HEK293 (cell line): ENCODE measurements at regions not wholly inside any gene's neighbourhood (a gene's known extent, or its start where the extent isn't known, plus 50 kb on each side); places are given as distances from the start of the nearest gene placed in this dataset.

Source experiments
- CTCF ChIA-PET: fragments of 350-600 bp; formaldehyde crosslinking; extraction: SDS; loops from one replicate; lab custom pipeline; 2021; ENCODE audit warnings: antibody characterized with exemption; lab: Yijun Ruan, JAX
- POLR2A ChIA-PET: fragments of 300-600 bp; formaldehyde crosslinking; extraction: SDS; loops from one replicate; lab custom pipeline; 2020; ENCODE audit warnings: antibody characterized with exemption, inconsistent platforms; lab: Yijun Ruan, JAX
- H3K27ac ChIP-seq: fragments of 200-500 bp; sonication (Bioruptor generic); 2 replicates; pipeline ENCODE4 v1.5.1; 2014; ENCODE audit warnings: low read depth, low read length, control low read depth, inconsistent platforms; ENCODE audit errors: extremely low read depth
- H3K36me3 ChIP-seq, 2 experiments: fragments of 200-500 bp in 1 of 2; sonication (Bioruptor generic) in 1 of 2; 1 replicate in 1 of 2; 2 replicates in 1 of 2; pipeline ENCODE4 v1.5.1; 2014 to 2017; ENCODE audit warnings: inconsistent platforms in 2 of 2, low read length in 2 of 2; ENCODE audit not compliant: control insufficient read depth in 2 of 2, insufficient read depth in 1 of 2
- H3K4me1 ChIP-seq: fragments of 200-500 bp; sonication (Bioruptor generic); 2 replicates; pipeline ENCODE4 v1.5.1; 2014; ENCODE audit warnings: mild to moderate bottlenecking, low read length, inconsistent platforms; ENCODE audit not compliant: control insufficient read depth, insufficient read depth
- H3K4me3 ChIP-seq: 2 replicates; pipeline ENCODE4 v1.5.1; 2011; ENCODE audit warnings: low read depth, mild to moderate bottlenecking, control low read depth, low read length, moderate library complexity
- H3K9me3 ChIP-seq: fragments of 200-500 bp; sonication (Bioruptor generic); 2 replicates; pipeline ENCODE4 v1.5.1; 2014; ENCODE audit warnings: low read depth, low read length, inconsistent platforms; ENCODE audit not compliant: control insufficient read depth, insufficient read depth
- GLIS1 ChIP-seq: fragments of 450-650 bp; formaldehyde crosslinking; IDR thresholded peaks from 2 replicates; pipeline ENCODE4 v1.5.1; 2016; ENCODE audit warnings: missing biosample characterization, missing genetic modification characterization
- GLIS2 ChIP-seq: fragments of 450-650 bp; formaldehyde crosslinking; IDR thresholded peaks from 2 replicates; pipeline ENCODE4 v1.5.1; 2016; ENCODE audit warnings: missing biosample characterization, missing genetic modification characterization
- HOXC10 ChIP-seq: sonication (generic); formaldehyde crosslinking; IDR thresholded peaks from 2 replicates; pipeline ENCODE4 v1.8.1; 2023; ENCODE audit warnings: mild to moderate bottlenecking, missing genetic modification reagents
- KLF8 ChIP-seq: fragments of 450-650 bp; formaldehyde crosslinking; IDR thresholded peaks from 2 replicates; pipeline ENCODE4 v1.5.1; 2016; ENCODE audit warnings: missing biosample characterization, missing genetic modification characterization
- KLF9 ChIP-seq: fragments of 450-650 bp; formaldehyde crosslinking; IDR thresholded peaks from 2 replicates; pipeline ENCODE4 v1.5.1; 2016; ENCODE audit warnings: missing biosample characterization, missing genetic modification characterization, low read depth
- REPIN1 ChIP-seq: fragments of 450-650 bp; formaldehyde crosslinking; IDR thresholded peaks from 2 replicates; pipeline ENCODE4 v1.5.1; 2017; ENCODE audit warnings: missing biosample characterization, missing genetic modification characterization, low read depth
- SP2 ChIP-seq: fragments of 450-650 bp; formaldehyde crosslinking; IDR thresholded peaks from 2 replicates; pipeline ENCODE4 v1.5.1; 2016; ENCODE audit warnings: missing biosample characterization, missing genetic modification characterization
- YY1 ChIP-seq: fragments of 450-650 bp; formaldehyde crosslinking; IDR thresholded peaks from 2 replicates; pipeline ENCODE4 v1.5.1; 2018; ENCODE audit warnings: missing biosample characterization, missing genetic modification characterization
- ZBTB11 ChIP-seq: fragments of 450-650 bp; formaldehyde crosslinking; conservative IDR thresholded peaks from 2 replicates; pipeline ENCODE4 v1.5.1; 2016; ENCODE audit warnings: low read depth, missing biosample characterization, missing genetic modification characterization
- ZBTB20 ChIP-seq: fragments of 450-650 bp; formaldehyde crosslinking; IDR thresholded peaks from 2 replicates; pipeline ENCODE4 v1.5.1; 2016; ENCODE audit warnings: missing biosample characterization, missing genetic modification characterization
- ZBTB7A ChIP-seq: fragments of 450-650 bp; formaldehyde crosslinking; IDR thresholded peaks from 2 replicates; pipeline ENCODE4 v1.5.1; 2016; ENCODE audit warnings: low read depth, missing biosample characterization, missing genetic modification characterization
- ZEB2 ChIP-seq: fragments of 450-650 bp; formaldehyde crosslinking; IDR thresholded peaks from 2 replicates; pipeline ENCODE4 v1.5.1; 2016; ENCODE audit warnings: missing biosample characterization, missing genetic modification characterization
- ZNF239 ChIP-seq: fragments of 450-650 bp; formaldehyde crosslinking; IDR thresholded peaks from 2 replicates; pipeline ENCODE4 v1.5.1; 2016; ENCODE audit warnings: missing biosample characterization, missing genetic modification characterization
- ZNF280C ChIP-seq: fragments of 450-650 bp; formaldehyde crosslinking; IDR thresholded peaks from 2 replicates; pipeline ENCODE4 v1.5.1; 2016; ENCODE audit warnings: missing biosample characterization, missing genetic modification characterization
- ZNF292 ChIP-seq: fragments of 450-650 bp; formaldehyde crosslinking; IDR thresholded peaks from 2 replicates; pipeline ENCODE4 v1.5.1; 2016; ENCODE audit warnings: low read depth, missing biosample characterization, missing genetic modification characterization, borderline replicate concordance
- ZNF510 ChIP-seq: fragments of 450-650 bp; formaldehyde crosslinking; IDR thresholded peaks from 2 replicates; pipeline ENCODE4 v1.5.1; 2018; ENCODE audit warnings: mild to moderate bottlenecking, missing genetic modification characterization, missing biosample characterization; ENCODE audit not compliant: insufficient replicate concordance
- ZNF629 ChIP-seq: fragments of 450-650 bp; formaldehyde crosslinking; IDR thresholded peaks from 2 replicates; pipeline ENCODE4 v1.5.1; 2017; ENCODE audit warnings: missing biosample characterization, missing genetic modification characterization
- ZNF785 ChIP-seq: fragments of 450-650 bp; formaldehyde crosslinking; IDR thresholded peaks from 2 replicates; pipeline ENCODE4 v1.5.1; 2016; ENCODE audit warnings: missing biosample characterization, missing genetic modification characterization
- ZNF837 ChIP-seq: fragments of 450-650 bp; formaldehyde crosslinking; IDR thresholded peaks from 2 replicates; pipeline ENCODE4 v1.5.1; 2016; ENCODE audit warnings: missing biosample characterization, missing genetic modification characterization
- TF ChIP-seq, protein P1 (sequence below): fragments of 450-650 bp; formaldehyde crosslinking; IDR thresholded peaks from 2 replicates; pipeline ENCODE4 v1.5.1; 2016; ENCODE audit warnings: missing biosample characterization, missing genetic modification characterization
- TF ChIP-seq, protein P2 (sequence below): fragments of 450-650 bp; formaldehyde crosslinking; IDR thresholded peaks from 2 replicates; pipeline ENCODE4; 2016; ENCODE audit warnings: missing biosample characterization, missing genetic modification characterization

- no peak overlapping the region for H3K27ac ChIP-seq
- no peaks in the 10 kb centered on the region for H3K4me1 ChIP-seq
- POLR2A ChIA-PET, result no interaction called here
- no peak for TF ChIP-seq ZNF280C (tag by site-specific recombination)
- TF ChIP-seq ZBTB20, result no peak
- no peak for TF ChIP-seq KLF9 (tag by site-specific recombination)
- no peak for TF ChIP-seq GLIS2
- TF ChIP-seq KLF8 (tag by site-specific recombination), result no peak
- no peaks in the 10 kb centered on the region for H3K9me3 ChIP-seq
- CTCF ChIA-PET, result interaction anchor here (0.5 kb wide), 1 partner anchor 640 kb away, joined by 4 read pairs; no protein-coding TSS in a partner anchor
- H3K36me3 ChIP-seq, result no peaks in the 10 kb centered on the region
- no peak overlapping the region for H3K4me3 ChIP-seq
These were observed 346.1 kb downstream of the GBA3 start for GRCh38 chr4:23038626-23039491.

GRCh38 chr4:23036921-23037495 lies 344.3 kb downstream of the GBA3 start:
- Histone ChIP-seq H3K4me3 (no peak overlapping the region), H3K9me3 (no peaks in the 10 kb centered on the region), H3K4me1 (no peaks in the 10 kb centered on the region), H3K27ac (no peak overlapping the region), H3K36me3 (no peaks in the 10 kb centered on the region)
- TF ChIP-seq ZNF292 (tag by site-specific recombination) (no peak), HOXC10 (CRISPR knock-in tag) (no peak), ZNF629 (no peak), YY1 (tag by site-specific recombination) (no peak), REPIN1 (tag by site-specific recombination) (no peak), ZNF239 (tag by site-specific recombination) (no peak), SP2 (tag by site-specific recombination) (no peak), ZNF785 (tag by site-specific recombination) (no peak), ZBTB11 (tag by site-specific recombination) (no peak), ZEB2 (no peak), ZBTB7A (no peak), GLIS1 (no peak), ZNF837 (tag by site-specific recombination) (no peak), ZNF510 (tag by site-specific recombination) (no peak)
- TF ChIP-seq, protein P1, sequence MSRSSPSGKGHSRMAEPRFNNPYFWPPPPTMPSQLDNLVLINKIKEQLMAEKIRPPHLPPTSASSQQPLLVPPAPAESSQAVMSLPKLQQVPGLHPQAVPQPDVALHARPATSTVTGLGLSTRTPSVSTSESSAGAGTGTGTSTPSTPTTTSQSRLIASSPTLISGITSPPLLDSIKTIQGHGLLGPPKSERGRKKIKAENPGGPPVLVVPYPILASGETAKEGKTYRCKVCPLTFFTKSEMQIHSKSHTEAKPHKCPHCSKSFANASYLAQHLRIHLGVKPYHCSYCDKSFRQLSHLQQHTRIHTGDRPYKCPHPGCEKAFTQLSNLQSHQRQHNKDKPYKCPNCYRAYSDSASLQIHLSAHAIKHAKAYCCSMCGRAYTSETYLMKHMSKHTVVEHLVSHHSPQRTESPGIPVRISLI (tag by site-specific recombination), result no peak
- TF ChIP-seq, protein P2, sequence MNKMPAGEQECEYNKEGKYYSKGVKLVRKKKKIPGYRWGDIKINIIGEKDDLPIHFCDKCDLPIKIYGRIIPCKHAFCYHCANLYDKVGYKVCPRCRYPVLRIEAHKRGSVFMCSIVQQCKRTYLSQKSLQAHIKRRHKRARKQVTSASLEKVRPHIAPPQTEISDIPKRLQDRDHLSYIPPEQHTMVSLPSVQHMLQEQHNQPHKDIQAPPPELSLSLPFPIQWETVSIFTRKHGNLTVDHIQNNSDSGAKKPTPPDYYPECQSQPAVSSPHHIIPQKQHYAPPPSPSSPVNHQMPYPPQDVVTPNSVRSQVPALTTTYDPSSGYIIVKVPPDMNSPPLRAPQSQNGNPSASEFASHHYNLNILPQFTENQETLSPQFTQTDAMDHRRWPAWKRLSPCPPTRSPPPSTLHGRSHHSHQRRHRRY, result no peak
- ChIA-PET POLR2A (no interaction called here), CTCF (interaction anchor here (0.7 kb wide), 1 partner anchor 1150 kb away, joined by 4 read pairs; no protein-coding TSS in a partner anchor)
